Suprapubic skin (tissue), 3 donors: ENCODE measurements at regions not wholly inside any gene's neighbourhood (a gene's known extent, or its start where the extent isn't known, plus 50 kb on each side); places are given as distances from the start of the nearest gene placed in this dataset.

Experiments
- POLR2AphosphoS5 ChIP-seq, 3 donors: sonication (generic); formaldehyde crosslinking; IDR thresholded peaks; one replicate each; pipeline ENCODE4 v1.6.1; 2017; ENCODE audit warnings: antibody characterized with exemption in 3 of 3
- TF ChIP-seq, protein P1 (sequence below), 2 donors: fragments of 200-600 bp in 1 of 2; fragments of 450-650 bp in 1 of 2; sonication (generic) in 1 of 2; IDR thresholded peaks; one replicate each; pipeline ENCODE4 v1.5.1; 2016 to 2019; ENCODE audit warnings: antibody characterized with exemption in 2 of 2, mild to moderate bottlenecking in 1 of 2, moderate library complexity in 1 of 2

DNA sequence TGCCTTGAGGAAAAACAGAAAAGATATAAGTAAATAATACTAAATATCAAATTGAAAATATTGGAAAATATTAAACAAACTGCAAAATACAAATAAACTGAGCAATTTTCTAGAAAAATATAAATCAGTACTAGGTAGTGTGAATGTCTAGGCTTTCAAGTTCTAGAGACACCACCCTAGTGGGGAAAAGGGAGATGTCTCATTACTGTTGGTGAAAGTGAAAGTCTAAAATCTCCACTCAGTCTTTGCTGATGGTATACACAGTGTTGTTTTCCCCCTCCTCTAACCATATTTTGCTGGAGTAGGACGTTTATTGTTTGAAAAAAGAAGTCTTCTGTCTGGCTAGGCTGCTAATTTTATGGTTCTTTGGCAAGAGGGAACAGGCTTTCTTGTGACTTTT, 1368.9 kb downstream of the OTOL1 start:
- no peak for TF ChIP-seq POLR2AphosphoS5 (IDR thresholded peaks at IDR 0.05)
- TF ChIP-seq, protein P1, sequence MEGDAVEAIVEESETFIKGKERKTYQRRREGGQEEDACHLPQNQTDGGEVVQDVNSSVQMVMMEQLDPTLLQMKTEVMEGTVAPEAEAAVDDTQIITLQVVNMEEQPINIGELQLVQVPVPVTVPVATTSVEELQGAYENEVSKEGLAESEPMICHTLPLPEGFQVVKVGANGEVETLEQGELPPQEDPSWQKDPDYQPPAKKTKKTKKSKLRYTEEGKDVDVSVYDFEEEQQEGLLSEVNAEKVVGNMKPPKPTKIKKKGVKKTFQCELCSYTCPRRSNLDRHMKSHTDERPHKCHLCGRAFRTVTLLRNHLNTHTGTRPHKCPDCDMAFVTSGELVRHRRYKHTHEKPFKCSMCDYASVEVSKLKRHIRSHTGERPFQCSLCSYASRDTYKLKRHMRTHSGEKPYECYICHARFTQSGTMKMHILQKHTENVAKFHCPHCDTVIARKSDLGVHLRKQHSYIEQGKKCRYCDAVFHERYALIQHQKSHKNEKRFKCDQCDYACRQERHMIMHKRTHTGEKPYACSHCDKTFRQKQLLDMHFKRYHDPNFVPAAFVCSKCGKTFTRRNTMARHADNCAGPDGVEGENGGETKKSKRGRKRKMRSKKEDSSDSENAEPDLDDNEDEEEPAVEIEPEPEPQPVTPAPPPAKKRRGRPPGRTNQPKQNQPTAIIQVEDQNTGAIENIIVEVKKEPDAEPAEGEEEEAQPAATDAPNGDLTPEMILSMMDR (IDR thresholded peaks at IDR 0.05) = no peak
